ENCODE measurements at regions not wholly inside any gene's neighbourhood (a gene's known extent, or its start where the extent isn't known, plus 50 kb on each side); places are given as distances from the start of the nearest gene placed in this dataset.

DNA sequence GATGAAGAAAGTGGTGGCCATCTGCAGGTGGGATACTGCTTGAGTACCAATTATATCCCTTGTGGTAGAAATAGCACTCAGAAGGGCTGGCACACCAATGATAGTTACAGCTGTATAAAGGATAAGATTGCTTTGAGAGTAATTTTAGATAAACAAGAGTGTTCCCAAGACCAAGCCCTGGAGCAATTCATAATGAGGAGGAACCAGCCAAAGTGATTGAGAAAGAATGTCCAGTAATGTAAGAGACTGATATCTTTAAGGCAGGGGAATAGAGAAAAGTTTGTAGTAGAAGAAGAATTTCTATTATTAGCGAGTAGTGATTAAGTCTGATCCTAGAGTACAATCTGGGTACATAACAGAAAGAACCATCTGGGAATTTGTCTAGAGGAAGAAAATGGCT is 945.1 kb downstream of the OTOL1 start:
- ATAC-seq: no peak

DNA sequence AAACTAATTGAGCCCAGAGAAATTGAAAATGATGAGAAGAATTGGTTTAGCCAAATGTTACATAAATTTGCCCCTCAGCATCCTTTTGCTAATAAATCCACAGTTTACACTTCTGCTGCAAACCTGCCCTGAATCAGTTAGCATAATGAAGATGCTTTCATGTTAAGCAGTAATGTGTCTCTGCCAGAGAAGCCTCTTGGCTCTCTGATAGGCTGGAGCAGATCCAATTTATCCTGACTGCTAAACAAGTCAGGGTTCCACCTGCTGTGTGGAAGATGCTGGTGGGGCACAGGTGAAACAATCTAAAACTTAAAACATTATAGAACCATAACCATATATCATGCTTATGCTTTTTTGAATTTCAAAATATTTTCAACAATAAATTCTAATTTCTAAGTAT is 946.8 kb downstream of the OTOL1 start:
- no peak for ATAC-seq

DNA sequence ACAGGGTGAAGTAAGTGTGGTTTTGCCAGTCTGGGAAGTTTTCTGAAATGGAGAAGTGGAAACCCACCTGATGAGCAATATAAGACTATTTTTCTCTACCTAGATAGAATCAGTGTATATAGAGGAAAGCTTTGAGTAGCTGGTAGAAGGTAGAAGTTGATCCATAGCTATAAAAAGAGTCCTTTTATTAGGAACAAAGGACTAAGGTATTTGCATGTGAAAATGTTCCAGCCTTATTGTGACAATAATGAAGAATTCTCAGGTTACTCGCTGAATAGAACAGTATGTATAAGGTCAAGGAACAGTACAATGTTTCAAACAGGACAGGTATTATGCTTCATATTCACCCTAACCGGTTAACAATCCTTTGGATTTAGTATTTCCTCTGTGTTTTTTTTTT is 972.2 kb downstream of the OTOL1 start:
- no peak for ATAC-seq

GRCh38 chr3:162487138-162487537 is 990.5 kb downstream of the OTOL1 start:
- no peak for ATAC-seq

GRCh38 chr3:162489853-162490252 is 993.2 kb downstream of the OTOL1 start:
- ATAC-seq: no peak

- ATAC-seq: no peak
Measured at GRCh38 chr3:162491952-162492351, 995.3 kb downstream of the OTOL1 start.

DNA sequence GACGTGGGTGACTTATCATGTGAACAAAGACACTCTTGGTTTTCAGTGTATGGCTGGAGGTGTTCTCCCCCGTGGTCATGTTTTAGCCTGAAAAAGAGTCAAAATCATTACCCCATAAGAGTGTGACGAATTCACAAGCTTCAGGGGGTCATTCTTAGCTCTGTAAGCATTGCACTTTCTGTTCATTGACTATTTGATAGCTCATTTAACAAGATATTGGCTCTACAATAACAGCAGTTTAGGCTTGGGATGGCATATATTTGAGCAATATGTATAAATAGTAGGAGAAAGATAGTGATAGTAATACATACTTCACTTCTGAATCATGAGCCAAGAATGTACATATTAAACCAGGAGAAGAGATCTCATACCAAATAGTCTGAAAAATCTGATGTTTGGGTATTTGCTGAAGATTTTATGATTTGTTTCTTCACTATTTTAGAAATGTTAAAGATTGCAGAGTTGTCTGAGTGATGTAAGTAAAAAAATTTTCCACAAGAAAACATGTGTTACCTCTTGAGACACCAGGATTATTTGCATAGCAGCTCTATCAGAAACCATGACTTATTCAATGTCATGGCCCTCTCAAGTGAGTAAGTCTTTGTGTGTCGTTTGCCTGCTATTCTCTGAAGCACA is 996.0 kb downstream of the OTOL1 start:
- ATAC-seq: no peak

- no peak for ATAC-seq
Measured at GRCh38 chr3:162498626-162499025, 1002.0 kb downstream of the OTOL1 start.

DNA sequence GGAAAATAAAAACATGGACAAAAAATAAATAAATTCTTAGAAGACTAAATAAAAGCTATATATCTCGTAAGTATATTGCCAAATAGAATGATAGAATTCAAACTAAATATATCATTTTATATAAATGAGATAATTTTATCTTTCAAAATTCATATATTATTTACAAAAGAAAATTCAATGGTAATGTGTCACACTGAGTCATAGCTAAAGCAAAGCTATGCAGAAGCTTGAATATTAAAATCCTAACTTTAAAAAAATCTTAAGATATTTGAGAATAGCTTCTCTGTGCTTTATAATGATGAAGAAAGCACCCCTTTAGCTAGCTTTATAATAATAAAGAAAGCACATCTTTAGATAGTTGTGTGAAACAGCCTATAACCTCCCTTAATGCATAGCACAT is 1010.8 kb downstream of the OTOL1 start:
- no peak for ATAC-seq

DNA sequence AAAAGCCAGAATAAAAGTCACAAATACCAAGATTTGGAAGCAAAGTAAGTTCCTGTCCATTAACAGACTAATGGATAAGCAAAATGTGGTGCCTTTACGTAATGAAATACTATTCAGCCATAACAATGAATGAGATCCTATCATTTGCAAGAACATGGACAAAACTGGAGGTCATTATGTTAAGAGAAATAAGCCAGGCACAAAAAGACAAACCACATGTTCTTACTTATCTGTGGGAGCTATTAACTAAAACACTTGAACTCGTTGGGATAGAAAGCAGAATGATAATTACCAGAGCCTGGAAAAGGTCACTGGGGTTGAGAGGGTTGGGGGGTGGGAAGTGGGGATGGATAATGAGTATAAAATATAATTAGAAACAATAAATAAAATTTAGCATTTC is 1015.9 kb downstream of the OTOL1 start:
- ATAC-seq: no peak

GRCh38 chr3:162517110-162517509 is 1020.5 kb downstream of the OTOL1 start:
- no peak for ATAC-seq

DNA sequence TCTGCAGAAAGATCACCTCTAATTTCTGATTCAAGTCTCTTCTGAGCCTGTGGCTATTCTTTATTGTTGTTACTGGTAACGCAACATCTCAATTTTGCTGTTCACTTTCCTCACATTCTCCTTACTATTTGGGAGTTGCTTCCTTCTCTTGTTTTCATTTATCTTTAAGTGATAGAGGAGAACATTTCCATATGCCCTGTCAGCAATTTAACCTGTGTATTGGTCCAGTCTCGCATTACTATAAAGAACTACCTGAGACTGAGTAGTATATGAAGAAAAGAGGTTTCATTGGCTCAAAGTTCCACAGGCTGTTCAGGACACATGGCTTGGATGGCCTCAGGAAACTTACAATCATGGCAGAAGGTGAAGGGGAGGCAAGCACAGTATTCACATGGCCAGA is 1025.1 kb downstream of the OTOL1 start:
- no peak for ATAC-seq

- ATAC-seq: no peak
Measured at GRCh38 chr3:162525066-162525742, 1028.6 kb downstream of the OTOL1 start.

DNA sequence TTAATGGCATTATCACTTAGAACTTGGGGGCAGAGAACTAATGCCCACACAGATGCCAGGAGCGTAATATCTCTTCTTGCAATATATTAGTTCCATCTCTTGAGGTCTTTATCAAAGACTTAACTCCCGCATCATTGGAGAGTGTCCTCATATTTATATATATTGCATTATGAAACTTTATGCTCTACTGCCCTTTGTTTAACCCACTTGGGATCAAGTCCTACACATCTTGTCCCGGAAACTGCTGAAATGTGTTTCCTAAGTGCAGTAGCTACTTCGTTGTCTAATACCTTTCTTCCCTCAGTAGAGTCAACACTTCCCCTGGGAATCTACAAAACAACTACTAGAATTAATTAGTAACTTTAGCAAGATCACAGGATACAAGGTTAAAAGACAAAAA is 1029.2 kb downstream of the OTOL1 start:
- ATAC-seq: no peak

- ATAC-seq: no peak
Measured at GRCh38 chr3:162534431-162534830, 1037.8 kb downstream of the OTOL1 start.

GRCh38 chr3:162538491-162538890 is 1041.9 kb downstream of the OTOL1 start:
- ATAC-seq: no peak

DNA sequence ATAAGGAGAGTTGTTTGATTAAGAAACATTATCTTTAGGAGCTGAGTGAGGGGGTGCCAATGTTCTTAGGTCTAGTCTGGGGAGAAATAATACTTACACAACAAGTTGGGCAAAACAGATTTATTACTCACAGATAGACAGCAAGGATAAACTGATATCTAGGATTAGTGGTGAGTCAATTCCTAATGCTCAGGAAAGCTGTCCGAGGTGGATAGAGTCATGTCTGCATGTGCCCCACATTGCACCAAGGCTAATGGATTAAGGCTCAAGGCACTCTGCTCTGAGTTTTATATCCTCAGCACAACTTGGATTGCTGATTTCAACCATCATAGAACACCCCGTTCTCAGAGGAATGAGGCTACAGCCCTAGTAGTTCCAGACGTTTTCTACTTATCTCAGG is 1042.3 kb downstream of the OTOL1 start:
- ATAC-seq: no peak

GRCh38 chr3:162540421-162540820 is 1043.8 kb downstream of the OTOL1 start:
- ATAC-seq: no peak

DNA sequence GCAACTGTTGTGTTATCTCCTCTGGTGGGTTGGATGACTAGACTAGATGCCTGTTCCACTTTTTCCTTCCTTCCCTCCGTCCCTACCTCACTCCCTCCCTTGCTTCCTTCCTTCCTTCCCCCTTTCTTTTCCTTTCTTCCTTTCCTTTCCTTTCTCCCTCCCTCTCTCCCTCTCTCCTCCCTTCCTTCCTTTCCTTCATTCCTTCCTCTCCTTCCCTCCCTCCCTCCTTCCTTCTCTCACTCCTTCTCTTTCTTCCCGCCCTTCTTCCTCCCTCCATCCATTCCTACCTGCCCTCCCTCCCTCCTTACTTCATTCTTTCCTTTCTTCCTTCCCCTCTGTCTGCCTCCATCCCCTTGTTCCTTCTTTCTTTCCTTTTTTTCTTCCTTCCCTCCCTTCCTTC is 1045.3 kb downstream of the OTOL1 start:
- no peak for ATAC-seq

DNA sequence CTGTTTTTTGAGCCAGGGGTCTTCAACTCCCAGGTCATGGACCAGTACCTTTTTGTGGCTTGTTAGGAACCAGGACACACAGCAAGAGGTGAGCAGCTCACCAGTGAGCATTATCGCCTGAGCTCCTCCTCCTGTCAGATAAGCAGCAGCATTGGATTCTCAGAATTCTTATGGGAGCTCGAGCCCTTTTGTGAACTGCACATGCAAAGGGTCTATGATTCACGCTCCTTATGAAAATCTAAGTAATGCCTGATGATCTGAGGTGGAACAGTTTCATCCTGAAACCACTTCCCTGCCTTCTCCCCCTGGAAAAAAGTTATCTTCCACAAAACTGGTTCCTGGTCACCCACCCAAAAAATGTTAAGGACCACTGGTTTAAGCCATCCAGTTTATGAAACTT is 1047.6 kb downstream of the OTOL1 start:
- no peak for ATAC-seq

GRCh38 chr3:162546910-162547309 is 1050.3 kb downstream of the OTOL1 start:
- no peak for ATAC-seq

DNA sequence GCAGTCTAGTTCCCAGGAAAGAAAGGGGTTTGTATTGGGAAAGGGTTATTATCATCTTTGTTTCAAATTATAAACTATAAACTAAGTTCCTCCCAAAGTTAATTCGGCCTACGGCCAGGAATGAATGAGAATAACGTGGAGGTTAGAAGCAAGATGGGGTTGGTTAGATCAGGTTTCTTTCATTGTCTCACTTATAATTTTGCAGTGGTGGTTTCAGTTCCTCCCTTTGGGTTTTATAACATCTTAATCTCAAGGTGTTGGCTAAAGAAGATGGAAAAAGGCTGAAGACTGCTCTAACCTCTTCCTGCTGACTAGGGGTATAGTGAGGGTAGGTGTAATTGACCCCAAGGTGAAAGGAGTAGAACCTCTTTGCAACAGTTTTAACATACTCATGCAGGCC is 1050.7 kb downstream of the OTOL1 start:
- no peak for ATAC-seq

GRCh38 chr3:162555761-162556160 is 1059.2 kb downstream of the OTOL1 start:
- no peak for ATAC-seq

- ATAC-seq: no peak
Measured at GRCh38 chr3:162558016-162558415, 1061.4 kb downstream of the OTOL1 start.

GRCh38 chr3:162568706-162569105 is 1072.1 kb downstream of the OTOL1 start:
- no peak for ATAC-seq
